Thyroid gland (tissue), 4 donors: ENCODE measurements at regions not wholly inside any gene's neighbourhood (a gene's known extent, or its start where the extent isn't known, plus 50 kb on each side); places are given as distances from the start of the nearest gene placed in this dataset.
A peak's percentile ranks its signal among the peaks of the same experiment; 100 is the strongest.

Experiments used
- DNase-seq, 2 donors: peaks; one replicate each; pipeline ENCODE4 v3.0.0-alpha.2; 2019
- H3K27ac ChIP-seq, 3 donors: fragments of 200-600 bp; sonication (generic); 1 replicate in 2 of 3; 2 replicates in 1 of 3; pipeline ENCODE4 v1.5.1; 2016 to 2019; ENCODE audit warnings: mild to moderate bottlenecking in 1 of 3, moderate library complexity in 1 of 3
- H3K27me3 ChIP-seq: fragments of 200-600 bp; sonication (generic); one replicate; pipeline ENCODE4 v1.5.1; 2019
- H3K36me3 ChIP-seq, 2 donors: fragments of 200-600 bp; sonication (generic); one replicate each; pipeline ENCODE4 v1.5.1; 2016 to 2019
- H3K4me1 ChIP-seq, 2 donors: fragments of 200-600 bp; sonication (generic); one replicate each; pipeline ENCODE4 v1.5.1; 2017 to 2019
- H3K4me3 ChIP-seq, 3 donors: fragments of 200-600 bp; sonication (generic); replicated peaks in 1 of 3; 1 replicate in 2 of 3; 2 replicates in 1 of 3; pipeline ENCODE4 v1.5.1; 2016; ENCODE audit warnings: mild to moderate bottlenecking in 1 of 3
- H3K9me3 ChIP-seq: fragments of 200-600 bp; sonication (generic); one replicate; pipeline ENCODE4 v1.5.1; 2017
- CTCF ChIP-seq, 6 experiments: fragments of 200-600 bp in 3 of 6; fragments of 450-650 bp in 3 of 6; sonication (generic) in 3 of 6; IDR thresholded peaks; one replicate each; pipeline ENCODE4 v1.5.1; 2016 to 2019; ENCODE audit warnings: antibody characterized with exemption in 6 of 6, mild to moderate bottlenecking in 2 of 6, inconsistent platforms in 1 of 6, moderate library complexity in 1 of 6
- POLR2A ChIP-seq, 2 donors: fragments of 450-650 bp; IDR thresholded peaks; one replicate each; pipeline ENCODE4 v1.6.1; 2017; ENCODE audit warnings: antibody characterized with exemption in 2 of 2, mild to moderate bottlenecking in 2 of 2, moderate library complexity in 1 of 2
- WGBS, 2 donors: methylation state at CpG; one replicate each; pipeline ENCODE4 v1.1.5; 2017; 5-methylcytosine and 5-hydroxymethylcytosine counted together
- intact Hi-C: fragments of 100-400 bp; cut with DNase I; formaldehyde crosslinking; loops from one replicate; pipeline ENCODE4 v1.15.1; 2023

GRCh38 chr12:93001407-93001806, 72.3 kb upstream of the EEA1 start:
- Histone ChIP-seq H3K9me3 (no peaks in the 10 kb centered on the region), H3K27ac (no peak overlapping the region), H3K36me3 (no peaks in the 10 kb centered on the region), H3K4me3 (no peak overlapping the region), H3K27me3 (no peaks in the 10 kb centered on the region), H3K4me1 (no peaks in the 10 kb centered on the region)
- TF ChIP-seq POLR2A (IDR thresholded peaks at IDR 0.05) (no peak), CTCF (IDR thresholded peaks at IDR 0.05) (no peak)
- 83 to 85% methylated on average over 3 of the region's 3 CpGs for WGBS, 2 donors
- intact Hi-C loops = no loop called here
- no peak for DNase-seq

GRCh38 chr12:93002293-93003054, 73.4 kb upstream of the EEA1 start:
- Histone ChIP-seq H3K9me3 (no peaks in the 10 kb centered on the region), H3K27me3 (no peaks in the 10 kb centered on the region), H3K4me1 (no peaks in the 10 kb centered on the region), H3K36me3 (no peaks in the 10 kb centered on the region), H3K27ac (peak overlapping the region in 1 of 3 donors; percentile 15), H3K4me3 (no peak overlapping the region)
- WGBS, 2 donors = 58 to 68% methylated on average over 7 of the region's 7 CpGs
- no peak for DNase-seq
- TF ChIP-seq POLR2A (IDR thresholded peaks at IDR 0.05) = no peak
- TF ChIP-seq CTCF (IDR thresholded peaks at IDR 0.05) = no peak
- intact Hi-C loops = no loop called here

- Histone ChIP-seq H3K36me3 (no peaks in the 10 kb centered on the region), H3K4me1 (no peaks in the 10 kb centered on the region), H3K27me3 (no peaks in the 10 kb centered on the region), H3K9me3 (no peaks in the 10 kb centered on the region), H3K4me3 (no peak overlapping the region), H3K27ac (no peak overlapping the region)
- no peak for DNase-seq
- no peak for TF ChIP-seq POLR2A (IDR thresholded peaks at IDR 0.05)
- intact Hi-C loops = no loop called here
- WGBS, 2 donors = 80% methylated on average over 9 of the region's 9 CpGs
Observed at GRCh38 chr12:93003531-93004239, 74.6 kb upstream of the EEA1 start.

GRCh38 chr12:93005928-93006392, 76.9 kb upstream of the EEA1 start:
- intact Hi-C loops = no loop called here
- Histone ChIP-seq H3K36me3 (no peaks in the 10 kb centered on the region), H3K27ac (no peak overlapping the region), H3K4me1 (peaks cover 0 to 1% of the 10 kb centered on the region in 2 donors), H3K9me3 (no peaks in the 10 kb centered on the region), H3K27me3 (no peaks in the 10 kb centered on the region), H3K4me3 (no peak overlapping the region)
- DNase-seq = no peak
- 84 to 88% methylated on average over 8 of the region's 8 CpGs for WGBS, 2 donors
- TF ChIP-seq POLR2A (IDR thresholded peaks at IDR 0.05) (no peak), CTCF (IDR thresholded peaks at IDR 0.05) (no peak)

GRCh38 chr12:93006471-93007208, 77.5 kb upstream of the EEA1 start:
- TF ChIP-seq POLR2A (IDR thresholded peaks at IDR 0.05) (no peak), CTCF (IDR thresholded peaks at IDR 0.05) (no peak)
- intact Hi-C loops = no loop called here
- no peaks in the 10 kb centered on the region for H3K9me3 ChIP-seq
- no peak overlapping the region for H3K27ac ChIP-seq
- peaks cover 0 to 3% of the 10 kb centered on the region in 2 donors for H3K4me1 ChIP-seq
- H3K27me3 ChIP-seq = no peaks in the 10 kb centered on the region
- 90 to 93% methylated on average over 5 of the region's 5 CpGs for WGBS, 2 donors
- H3K36me3 ChIP-seq = no peaks in the 10 kb centered on the region
- DNase-seq = no peak
- H3K4me3 ChIP-seq = no peak overlapping the region
